ENCODE measurements at regions not wholly inside any gene's neighbourhood (a gene's known extent, or its start where the extent isn't known, plus 50 kb on each side); places are given as distances from the start of the nearest gene placed in this dataset.
"Not testable (repeated sequence)": the region's sequence is repeated elsewhere in the genome, so short reads cannot be mapped to it uniquely, and the experiment has no call there.

GRCh38 chr5:96327722-96328121 is 105.3 kb downstream of the PCSK1 start:
- no peak for DNase-seq (ENCODE audit: low read depth, low spot score)
- Histone ChIP-seq H3K36me3 (ENCODE audit: insufficient read depth, insufficient read length, low read length) (no peaks in the 10 kb centered on the region), H3K4me1 (ENCODE audit: insufficient read depth, insufficient read length) (no peaks in the 10 kb centered on the region), H3K9ac (ENCODE audit: insufficient read length, low read depth) (no peak overlapping the region), H3K4me3 (ENCODE audit: insufficient read length, low read depth) (no peak overlapping the region), H3K27me3 (ENCODE audit: insufficient read depth, insufficient read length) (no peaks in the 10 kb centered on the region), H3K9me3 (ENCODE audit: insufficient read depth, low read length) (no peaks in the 10 kb centered on the region)
- TF ChIP-seq ZNF274 (IDR thresholded peaks at IDR 0.05; ENCODE audit: low read depth, low read length), result no peak
- TF ChIP-seq SUZ12 (IDR thresholded peaks at IDR 0.05; ENCODE audit: extremely low read depth, insufficient read depth, insufficient read length), result no peak
- no peak for TF ChIP-seq YY1 (IDR thresholded peaks at IDR 0.05; ENCODE audit: insufficient read depth, insufficient read length)

GRCh38 chr5:96326902-96327301 is 106.1 kb downstream of the PCSK1 start:
- no peaks in the 10 kb centered on the region for H3K9me3 ChIP-seq (ENCODE audit: insufficient read depth, low read length)
- TF ChIP-seq SUZ12 (IDR thresholded peaks at IDR 0.05; ENCODE audit: extremely low read depth, insufficient read depth, insufficient read length), result no peak
- TF ChIP-seq YY1 (IDR thresholded peaks at IDR 0.05; ENCODE audit: insufficient read depth, insufficient read length), result no peak
- TF ChIP-seq ZNF274 (IDR thresholded peaks at IDR 0.05; ENCODE audit: low read depth, low read length), result no peak
- H3K4me1 ChIP-seq (ENCODE audit: insufficient read depth, insufficient read length), result no peaks in the 10 kb centered on the region
- DNase-seq (ENCODE audit: low read depth, low spot score), result no peak
- no peaks in the 10 kb centered on the region for H3K27me3 ChIP-seq (ENCODE audit: insufficient read depth, insufficient read length)
- H3K36me3 ChIP-seq (ENCODE audit: insufficient read depth, insufficient read length, low read length), result no peaks in the 10 kb centered on the region
- no peak overlapping the region for H3K4me3 ChIP-seq (ENCODE audit: insufficient read length, low read depth)
- H3K9ac ChIP-seq (ENCODE audit: insufficient read length, low read depth), result no peak overlapping the region

- Histone ChIP-seq H3K27me3 (ENCODE audit: insufficient read depth, insufficient read length) (no peaks in the 10 kb centered on the region), H3K9me3 (ENCODE audit: insufficient read depth, low read length) (no peaks in the 10 kb centered on the region), H3K4me3 (ENCODE audit: insufficient read length, low read depth) (no peak overlapping the region), H3K4me1 (ENCODE audit: insufficient read depth, insufficient read length) (no peaks in the 10 kb centered on the region), H3K9ac (ENCODE audit: insufficient read length, low read depth) (no peak overlapping the region), H3K36me3 (ENCODE audit: insufficient read depth, insufficient read length, low read length) (no peaks in the 10 kb centered on the region)
- TF ChIP-seq ZNF274 (IDR thresholded peaks at IDR 0.05; ENCODE audit: low read depth, low read length), result no peak
- no peak for TF ChIP-seq YY1 (IDR thresholded peaks at IDR 0.05; ENCODE audit: insufficient read depth, insufficient read length)
- TF ChIP-seq SUZ12 (IDR thresholded peaks at IDR 0.05; ENCODE audit: extremely low read depth, insufficient read depth, insufficient read length), result no peak
- no peak for DNase-seq (ENCODE audit: low read depth, low spot score)
These were observed 108.3 kb downstream of the PCSK1 start for GRCh38 chr5:96324708-96325107.

- Histone ChIP-seq H3K9me3 (ENCODE audit: insufficient read depth, low read length) (no peaks in the 10 kb centered on the region), H3K4me1 (ENCODE audit: insufficient read depth, insufficient read length) (no peaks in the 10 kb centered on the region), H3K9ac (ENCODE audit: insufficient read length, low read depth) (no peak overlapping the region), H3K27me3 (ENCODE audit: insufficient read depth, insufficient read length) (no peaks in the 10 kb centered on the region), H3K36me3 (ENCODE audit: insufficient read depth, insufficient read length, low read length) (no peaks in the 10 kb centered on the region), H3K4me3 (ENCODE audit: insufficient read length, low read depth) (no peak overlapping the region)
- TF ChIP-seq YY1 (IDR thresholded peaks at IDR 0.05; ENCODE audit: insufficient read depth, insufficient read length), result no peak
- TF ChIP-seq SUZ12 (IDR thresholded peaks at IDR 0.05; ENCODE audit: extremely low read depth, insufficient read depth, insufficient read length), result no peak
- no peak for TF ChIP-seq ZNF274 (IDR thresholded peaks at IDR 0.05; ENCODE audit: low read depth, low read length)
- no peak for DNase-seq (ENCODE audit: low read depth, low spot score)
These were observed 110.2 kb downstream of the PCSK1 start for GRCh38 chr5:96322865-96323264.

- no peaks in the 10 kb centered on the region for H3K4me1 ChIP-seq (ENCODE audit: insufficient read depth, insufficient read length)
- TF ChIP-seq ZNF274 (IDR thresholded peaks at IDR 0.05; ENCODE audit: low read depth, low read length), result no peak
- no peak for TF ChIP-seq SUZ12 (IDR thresholded peaks at IDR 0.05; ENCODE audit: extremely low read depth, insufficient read depth, insufficient read length)
- TF ChIP-seq YY1 (IDR thresholded peaks at IDR 0.05; ENCODE audit: insufficient read depth, insufficient read length), result no peak
- no peak overlapping the region for H3K4me3 ChIP-seq (ENCODE audit: insufficient read length, low read depth)
- H3K9me3 ChIP-seq (ENCODE audit: insufficient read depth, low read length), result no peaks in the 10 kb centered on the region
- H3K9ac ChIP-seq (ENCODE audit: insufficient read length, low read depth), result no peak overlapping the region
- H3K36me3 ChIP-seq (ENCODE audit: insufficient read depth, insufficient read length, low read length), result no peaks in the 10 kb centered on the region
- DNase-seq (ENCODE audit: low read depth, low spot score), result no peak
- no peaks in the 10 kb centered on the region for H3K27me3 ChIP-seq (ENCODE audit: insufficient read depth, insufficient read length)
These were observed 110.8 kb downstream of the PCSK1 start for GRCh38 chr5:96322217-96322616.

- no peaks in the 10 kb centered on the region for H3K27me3 ChIP-seq (ENCODE audit: insufficient read depth, insufficient read length)
- TF ChIP-seq YY1 (IDR thresholded peaks at IDR 0.05; ENCODE audit: insufficient read depth, insufficient read length) (no peak), SUZ12 (IDR thresholded peaks at IDR 0.05; ENCODE audit: extremely low read depth, insufficient read depth, insufficient read length) (no peak), ZNF274 (IDR thresholded peaks at IDR 0.05; ENCODE audit: low read depth, low read length) (no peak)
- no peaks in the 10 kb centered on the region for H3K4me1 ChIP-seq (ENCODE audit: insufficient read depth, insufficient read length)
- no peaks in the 10 kb centered on the region for H3K9me3 ChIP-seq (ENCODE audit: insufficient read depth, low read length)
- H3K9ac ChIP-seq (ENCODE audit: insufficient read length, low read depth), result no peak overlapping the region
- no peak overlapping the region for H3K4me3 ChIP-seq (ENCODE audit: insufficient read length, low read depth)
- H3K36me3 ChIP-seq (ENCODE audit: insufficient read depth, insufficient read length, low read length), result no peaks in the 10 kb centered on the region
- DNase-seq (ENCODE audit: low read depth, low spot score), result no peak
These were observed 111.7 kb downstream of the PCSK1 start for GRCh38 chr5:96321345-96321744.

- no peaks in the 10 kb centered on the region for H3K9me3 ChIP-seq (ENCODE audit: insufficient read depth, low read length)
- TF ChIP-seq SUZ12 (IDR thresholded peaks at IDR 0.05; ENCODE audit: extremely low read depth, insufficient read depth, insufficient read length) (no peak), ZNF274 (IDR thresholded peaks at IDR 0.05; ENCODE audit: low read depth, low read length) (no peak), YY1 (IDR thresholded peaks at IDR 0.05; ENCODE audit: insufficient read depth, insufficient read length) (no peak)
- H3K27me3 ChIP-seq (ENCODE audit: insufficient read depth, insufficient read length), result no peaks in the 10 kb centered on the region
- no peak overlapping the region for H3K9ac ChIP-seq (ENCODE audit: insufficient read length, low read depth)
- no peaks in the 10 kb centered on the region for H3K36me3 ChIP-seq (ENCODE audit: insufficient read depth, insufficient read length, low read length)
- DNase-seq (ENCODE audit: low read depth, low spot score), result no peak
- no peaks in the 10 kb centered on the region for H3K4me1 ChIP-seq (ENCODE audit: insufficient read depth, insufficient read length)
- H3K4me3 ChIP-seq (ENCODE audit: insufficient read length, low read depth), result no peak overlapping the region
These were observed 112.3 kb downstream of the PCSK1 start for GRCh38 chr5:96320797-96321196.

- H3K9me3 ChIP-seq (ENCODE audit: insufficient read depth, low read length); H3K36me3 ChIP-seq (ENCODE audit: insufficient read depth, insufficient read length, low read length); H3K4me3 ChIP-seq (ENCODE audit: insufficient read length, low read depth); H3K4me1 ChIP-seq (ENCODE audit: insufficient read depth, insufficient read length); H3K9ac ChIP-seq (ENCODE audit: insufficient read length, low read depth); DNase-seq (ENCODE audit: low read depth, low spot score); H3K27me3 ChIP-seq (ENCODE audit: insufficient read depth, insufficient read length): not testable (repeated sequence)
These were observed 112.9 kb downstream of the PCSK1 start for GRCh38 chr5:96319981-96320739.
